Esophagus (tissue), 2 donors: ENCODE measurements at regions not wholly inside any gene's neighbourhood (a gene's known extent, or its start where the extent isn't known, plus 50 kb on each side); places are given as distances from the start of the nearest gene placed in this dataset.

Experiments used
- H3K27ac ChIP-seq, 2 donors: one replicate each; pipeline ENCODE4 v1.5.1; 2013; ENCODE audit warnings: low read depth in 2 of 2, mild to moderate bottlenecking in 2 of 2, inconsistent platforms in 1 of 2, low read length in 1 of 2, moderate library complexity in 1 of 2
- H3K27me3 ChIP-seq, 2 donors: one replicate each; pipeline ENCODE4 v1.6.1; 2013; ENCODE audit warnings: low read length in 2 of 2, control low read depth in 1 of 2, mild to moderate bottlenecking in 1 of 2; ENCODE audit not compliant: insufficient read depth in 2 of 2, control insufficient read depth in 1 of 2
- H3K36me3 ChIP-seq, 2 donors: one replicate each; pipeline ENCODE4 v1.6.1; 2013; ENCODE audit warnings: low read length in 1 of 2; ENCODE audit not compliant: control insufficient read depth in 2 of 2, insufficient read depth in 2 of 2
- H3K4me1 ChIP-seq, 2 donors: one replicate each; pipeline ENCODE4 v1.6.1; 2013; ENCODE audit warnings: low read length in 1 of 2; ENCODE audit not compliant: control insufficient read depth in 2 of 2, insufficient read depth in 2 of 2
- H3K4me3 ChIP-seq, 2 donors: one replicate each; pipeline ENCODE4 v1.5.1; 2013; ENCODE audit warnings: low read length in 2 of 2, mild to moderate bottlenecking in 2 of 2, low read depth in 1 of 2, moderate library complexity in 1 of 2
- H3K9me3 ChIP-seq, 2 donors: one replicate each; pipeline ENCODE4 v1.6.1; 2013; ENCODE audit warnings: mild to moderate bottlenecking in 2 of 2, low read depth in 1 of 2, low read length in 1 of 2, moderate library complexity in 1 of 2; ENCODE audit not compliant: control insufficient read depth in 2 of 2, insufficient read depth in 1 of 2
- WGBS, 2 donors: extraction: QIAGEN DNeasy Blood & Tissue Kit; methylation state at CpG; one replicate each; pipeline ENCODE4 v1.1.7; 2013; 5-methylcytosine and 5-hydroxymethylcytosine counted together
- donor health status: healthy with polysubstance abuse.
- donor health status: Bipolar disorder and iron deficiency.

DNA sequence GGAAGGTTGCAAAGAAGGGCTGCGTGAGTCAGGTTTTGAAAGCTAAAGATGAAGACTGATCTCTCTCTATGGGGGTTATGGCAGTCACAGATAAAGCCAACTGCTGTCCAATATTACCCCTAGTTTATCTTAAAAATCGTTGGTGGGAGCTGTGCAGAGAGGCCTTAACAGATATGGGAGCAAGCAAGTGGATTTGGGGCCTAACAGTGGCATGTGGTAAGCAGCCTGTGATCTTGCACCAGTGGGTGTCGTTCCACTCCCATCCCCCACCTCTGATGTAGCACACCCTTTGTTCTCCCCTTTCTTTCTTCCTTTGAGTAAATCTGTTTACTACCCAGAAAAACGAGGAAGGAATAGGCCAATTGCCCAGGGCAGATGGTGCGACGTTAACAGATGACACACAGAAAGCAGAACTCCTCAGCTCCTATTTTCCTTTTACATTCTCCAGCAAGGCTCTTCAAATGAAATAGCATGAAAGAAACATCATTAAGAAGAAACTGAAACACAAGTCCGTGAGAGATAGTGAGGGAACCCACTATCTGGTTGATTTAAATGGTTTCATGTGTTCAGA is 274.1 kb upstream of the CITED2 start:
- 70 to 77% methylated on average over 7 of the region's 7 CpGs for WGBS, 2 donors
- Histone ChIP-seq H3K27me3 (no peaks in the 10 kb centered on the region), H3K4me3 (no peak overlapping the region), H3K4me1 (no peaks in the 10 kb centered on the region), H3K9me3 (no peaks in the 10 kb centered on the region), H3K27ac (no peak overlapping the region), H3K36me3 (no peaks in the 10 kb centered on the region)

GRCh38 chr6:139647841-139648240 is 273.4 kb upstream of the CITED2 start:
- WGBS, 2 donors = 67 to 73% methylated on average over 5 of the region's 5 CpGs
- Histone ChIP-seq H3K27me3 (no peaks in the 10 kb centered on the region), H3K4me3 (no peak overlapping the region), H3K36me3 (no peaks in the 10 kb centered on the region), H3K27ac (no peak overlapping the region), H3K9me3 (no peaks in the 10 kb centered on the region), H3K4me1 (no peaks in the 10 kb centered on the region)

DNA sequence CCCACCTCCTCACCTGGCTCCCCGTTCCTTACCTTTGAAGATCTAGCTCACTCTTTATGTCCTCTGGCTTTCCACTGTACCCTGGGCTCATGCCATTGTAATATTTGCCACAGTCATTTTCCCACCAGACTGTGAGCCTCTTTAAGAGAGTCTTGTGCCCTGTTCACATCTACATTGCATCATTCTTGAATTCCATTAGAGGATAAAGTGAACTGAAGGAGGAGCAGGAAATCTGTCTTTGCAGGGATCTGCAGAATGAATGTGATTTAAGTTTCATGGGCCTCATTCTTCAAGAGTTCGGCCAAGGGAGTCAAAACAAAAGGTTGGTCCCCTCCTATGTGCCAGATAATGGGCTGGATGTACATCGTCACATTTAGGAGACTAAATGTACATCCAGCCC is 272.6 kb upstream of the CITED2 start:
- H3K36me3 ChIP-seq = no peaks in the 10 kb centered on the region
- H3K27ac ChIP-seq = no peak overlapping the region
- H3K9me3 ChIP-seq = peaks cover 0 to 1% of the 10 kb centered on the region in 2 donors
- no peaks in the 10 kb centered on the region for H3K4me1 ChIP-seq
- 91 to 95% methylated on average over 3 of the region's 3 CpGs for WGBS, 2 donors
- H3K27me3 ChIP-seq = no peaks in the 10 kb centered on the region
- no peak overlapping the region for H3K4me3 ChIP-seq

- no peak overlapping the region for H3K4me3 ChIP-seq
- no peaks in the 10 kb centered on the region for H3K36me3 ChIP-seq
- H3K27me3 ChIP-seq = no peaks in the 10 kb centered on the region
- WGBS, 2 donors = 65 to 67% methylated on average over 6 of the region's 6 CpGs
- peaks cover 0 to 2% of the 10 kb centered on the region in 2 donors for H3K9me3 ChIP-seq
- no peak overlapping the region for H3K27ac ChIP-seq
- no peaks in the 10 kb centered on the region for H3K4me1 ChIP-seq
These were observed 270.4 kb upstream of the CITED2 start for GRCh38 chr6:139644821-139645220.

GRCh38 chr6:139643986-139644385 is 269.5 kb upstream of the CITED2 start:
- H3K27me3 ChIP-seq = no peaks in the 10 kb centered on the region
- H3K27ac ChIP-seq = no peak overlapping the region
- H3K9me3 ChIP-seq = peaks cover 0 to 2% of the 10 kb centered on the region in 2 donors
- no peaks in the 10 kb centered on the region for H3K36me3 ChIP-seq
- no peaks in the 10 kb centered on the region for H3K4me1 ChIP-seq
- WGBS, 2 donors = 82 to 87% methylated on average over 5 of the region's 5 CpGs
- no peak overlapping the region for H3K4me3 ChIP-seq

GRCh38 chr6:139642346-139642745 is 267.9 kb upstream of the CITED2 start:
- H3K36me3 ChIP-seq = no peaks in the 10 kb centered on the region
- H3K4me1 ChIP-seq = no peaks in the 10 kb centered on the region
- no peaks in the 10 kb centered on the region for H3K27me3 ChIP-seq
- WGBS, 2 donors = 62 to 66% methylated on average over 2 of the region's 2 CpGs
- no peak overlapping the region for H3K27ac ChIP-seq
- H3K9me3 ChIP-seq = peaks cover 0 to 2% of the 10 kb centered on the region in 2 donors
- H3K4me3 ChIP-seq = no peak overlapping the region

DNA sequence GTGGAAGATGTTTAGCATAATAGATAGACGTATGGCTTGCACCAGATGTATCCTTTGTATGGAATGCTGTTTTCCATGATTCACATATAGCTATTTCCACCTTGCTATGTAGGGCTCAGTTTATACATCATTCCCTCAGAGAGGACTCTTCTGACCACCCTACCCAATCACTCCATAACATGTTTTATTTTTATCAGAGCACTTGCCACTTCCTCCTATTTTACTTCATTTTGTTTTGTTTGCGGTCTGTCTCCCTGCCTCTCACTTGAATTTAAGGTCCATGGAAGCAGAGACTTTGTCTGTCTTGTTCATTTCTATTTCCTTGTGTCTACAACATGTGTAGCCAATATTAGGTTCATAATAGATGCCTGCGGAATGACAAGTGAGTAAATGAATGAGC is 266.9 kb upstream of the CITED2 start:
- Histone ChIP-seq H3K4me1 (no peaks in the 10 kb centered on the region), H3K27me3 (no peaks in the 10 kb centered on the region), H3K27ac (no peak overlapping the region), H3K36me3 (no peaks in the 10 kb centered on the region), H3K4me3 (no peak overlapping the region), H3K9me3 (peaks cover 0 to 2% of the 10 kb centered on the region in 2 donors)
- WGBS, 2 donors = 78 to 85% methylated on average over 3 of the region's 3 CpGs

DNA sequence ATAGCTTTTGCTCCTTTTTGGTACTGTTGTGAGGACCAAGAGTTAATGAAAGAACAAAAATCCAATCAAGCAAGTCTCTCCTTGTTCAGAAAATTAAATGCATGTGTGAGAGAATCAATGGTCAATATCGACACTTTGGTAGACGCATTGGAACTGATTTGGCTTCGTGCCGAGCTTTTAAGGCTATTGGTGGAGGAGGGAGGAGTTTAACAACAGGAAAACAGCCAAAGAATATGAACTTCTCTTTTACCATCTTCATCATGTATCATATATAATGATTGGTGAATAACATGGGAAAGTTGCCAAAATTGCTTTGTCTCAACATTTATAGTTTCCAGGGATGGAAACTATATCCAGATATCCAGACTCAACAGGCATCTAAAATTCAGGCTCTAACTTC is 266.5 kb upstream of the CITED2 start:
- 66 to 92% methylated on average over 4 of the region's 4 CpGs for WGBS, 2 donors

GRCh38 chr6:139640448-139640847 is 266.0 kb upstream of the CITED2 start:
- H3K36me3 ChIP-seq = no peaks in the 10 kb centered on the region
- WGBS, 2 donors = 83 to 84% methylated on average over 3 of the region's 3 CpGs
- no peak overlapping the region for H3K4me3 ChIP-seq
- peaks cover 0 to 2% of the 10 kb centered on the region in 2 donors for H3K9me3 ChIP-seq
- H3K4me1 ChIP-seq = peaks cover 2 to 3% of the 10 kb centered on the region in 2 donors
- H3K27ac ChIP-seq = no peak overlapping the region
- no peaks in the 10 kb centered on the region for H3K27me3 ChIP-seq

More for the DNA sequence above, 266.5 kb upstream of the CITED2 start:
- Histone ChIP-seq H3K27ac (no peak overlapping the region), H3K9me3 (peaks cover 0 to 2% of the 10 kb centered on the region in 2 donors), H3K4me3 (no peak overlapping the region), H3K27me3 (no peaks in the 10 kb centered on the region), H3K36me3 (no peaks in the 10 kb centered on the region), H3K4me1 (peaks cover 0 to 2% of the 10 kb centered on the region in 2 donors)

GRCh38 chr6:139639507-139639906 is 265.1 kb upstream of the CITED2 start:
- H3K4me1 ChIP-seq = peaks cover 2 to 3% of the 10 kb centered on the region in 2 donors
- WGBS, 2 donors = 92 to 93% methylated on average over 5 of the region's 5 CpGs
- no peaks in the 10 kb centered on the region for H3K36me3 ChIP-seq
- no peak overlapping the region for H3K4me3 ChIP-seq
- H3K27me3 ChIP-seq = no peaks in the 10 kb centered on the region
- H3K27ac ChIP-seq = no peak overlapping the region
- peaks cover 0 to 2% of the 10 kb centered on the region in 2 donors for H3K9me3 ChIP-seq
